Hippocampal formation (tissue), 2 donors: ENCODE measurements at regions not wholly inside any gene's neighbourhood (a gene's known extent, or its start where the extent isn't known, plus 50 kb on each side); places are given as distances from the start of the nearest gene placed in this dataset.

ENCODE experiments used
- DNase-seq, 2 donors: peaks; one replicate each; lab custom pipeline; 2025; lab: John Stamatoyannopoulos, UW

DNA sequence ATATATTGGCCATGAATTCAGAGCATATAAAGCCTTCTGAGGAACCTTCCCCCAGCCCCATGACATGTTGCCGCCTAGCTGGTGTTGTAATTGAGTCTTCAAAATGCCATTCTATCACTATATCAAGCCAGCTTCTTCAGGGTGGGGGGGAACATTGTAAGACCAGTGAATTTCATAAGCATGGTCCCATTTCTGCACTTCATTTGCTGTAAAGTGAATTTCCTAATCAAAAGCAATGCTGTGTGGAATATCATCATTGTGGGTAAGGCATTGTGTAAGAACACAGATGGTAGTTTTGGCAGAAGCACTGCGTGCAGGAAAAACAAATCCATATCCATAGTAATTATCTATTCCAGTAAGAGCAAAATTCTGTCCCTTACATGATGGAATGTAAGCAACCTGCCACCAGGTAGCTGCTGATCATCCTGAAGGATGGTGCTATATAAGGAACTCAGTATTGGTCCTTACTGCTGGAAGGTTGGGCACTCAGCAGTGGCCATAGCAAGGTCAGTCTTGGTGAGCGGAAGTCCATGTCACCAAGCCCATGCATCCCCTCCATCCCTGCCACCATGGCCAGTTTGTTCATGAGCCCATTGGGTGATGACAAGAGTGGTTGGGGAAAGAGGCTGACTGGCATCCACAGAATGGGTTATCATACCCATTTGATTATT, 159.4 kb downstream of the COPS8 start:
- peak in 1 of 2 donors; percentile 18 for DNase-seq

- DNase-seq = no peak
These were observed 163.4 kb downstream of the COL6A3 start for GRCh38 chr2:237250599-237250998.

DNA sequence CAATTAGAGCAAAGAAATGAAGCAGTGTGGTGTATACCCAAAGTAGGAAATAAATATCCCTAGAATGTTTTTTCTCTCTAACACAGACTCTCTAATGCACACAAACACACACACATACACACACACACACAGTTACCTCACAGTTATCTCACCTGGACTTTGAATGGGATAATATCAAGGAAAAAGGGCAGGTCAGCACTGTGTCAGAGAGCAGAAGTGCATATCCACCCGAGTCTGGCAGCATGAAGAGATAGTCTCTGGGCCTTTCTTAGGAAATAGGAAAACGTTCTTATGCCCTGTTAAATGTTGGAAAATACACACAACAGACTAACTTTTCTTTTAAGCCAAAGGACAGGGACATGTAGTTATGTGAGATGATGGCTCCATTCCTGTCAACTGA, 162.0 kb downstream of the COL6A3 start:
- DNase-seq = no peak

DNA sequence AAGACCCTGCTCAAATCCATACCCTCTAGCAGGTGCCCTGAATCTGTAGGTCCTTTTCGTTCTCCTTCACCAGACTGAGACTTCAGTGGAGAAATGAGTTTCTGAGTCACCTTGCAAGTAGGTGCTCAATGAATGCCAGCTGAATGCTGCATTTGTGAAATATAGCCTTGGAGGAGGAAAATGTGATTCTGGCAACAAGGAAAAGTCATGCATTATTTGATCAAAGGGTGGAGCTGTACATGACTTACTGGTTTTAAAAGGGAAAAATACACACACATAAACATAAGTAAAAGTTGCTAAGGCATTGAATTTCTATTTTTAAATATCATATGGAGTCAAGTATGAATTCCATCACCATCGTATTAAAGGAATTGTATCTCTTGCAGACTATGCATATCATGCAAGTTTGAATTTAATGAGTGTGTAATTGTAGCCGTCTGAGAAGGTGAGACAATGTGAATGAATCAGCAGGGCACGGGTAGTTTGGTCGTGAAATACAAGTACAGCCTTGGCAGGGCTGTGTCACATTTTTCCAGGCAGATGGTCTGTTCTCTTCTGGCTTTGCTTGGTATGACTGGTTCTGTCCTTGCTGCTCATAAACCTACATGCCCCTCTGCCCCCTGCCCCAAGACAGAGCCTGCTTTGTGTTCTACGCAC, 160.8 kb downstream of the COL6A3 start:
- DNase-seq = no peak

GRCh38 chr2:237254369-237254861, 159.5 kb downstream of the COL6A3 start:
- no peak for DNase-seq

DNA sequence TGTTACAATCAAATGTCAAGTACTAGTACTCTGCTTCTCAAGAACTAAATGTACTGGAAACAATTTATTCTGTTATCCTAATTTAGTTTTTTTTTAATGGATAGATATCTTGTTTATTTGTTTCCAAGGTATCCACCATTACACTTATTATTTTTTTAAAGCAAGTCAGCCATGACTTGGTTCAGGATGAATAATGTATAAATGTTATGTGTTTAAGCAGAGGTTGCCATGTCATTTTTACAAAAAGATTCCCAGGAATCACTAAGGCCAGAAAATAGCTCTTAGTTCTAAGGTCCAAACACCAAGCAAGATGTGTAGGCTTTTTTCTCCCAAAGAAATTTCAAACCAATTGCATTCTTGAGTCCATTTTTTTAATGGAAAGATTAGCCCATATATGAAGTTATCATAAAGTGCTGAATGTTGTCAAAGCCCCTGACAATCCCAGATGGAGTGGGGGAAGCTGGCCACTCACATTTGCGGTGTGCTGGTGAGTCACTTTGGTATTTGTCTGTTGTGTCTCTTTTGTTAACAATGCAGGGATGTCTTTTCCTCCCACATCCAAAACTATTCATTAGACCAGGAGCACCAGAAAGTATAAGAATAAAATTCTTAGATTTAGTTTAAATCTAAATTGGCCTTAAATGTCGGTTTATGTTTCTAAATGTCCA, 158.9 kb downstream of the COL6A3 start:
- DNase-seq = no peak

DNA sequence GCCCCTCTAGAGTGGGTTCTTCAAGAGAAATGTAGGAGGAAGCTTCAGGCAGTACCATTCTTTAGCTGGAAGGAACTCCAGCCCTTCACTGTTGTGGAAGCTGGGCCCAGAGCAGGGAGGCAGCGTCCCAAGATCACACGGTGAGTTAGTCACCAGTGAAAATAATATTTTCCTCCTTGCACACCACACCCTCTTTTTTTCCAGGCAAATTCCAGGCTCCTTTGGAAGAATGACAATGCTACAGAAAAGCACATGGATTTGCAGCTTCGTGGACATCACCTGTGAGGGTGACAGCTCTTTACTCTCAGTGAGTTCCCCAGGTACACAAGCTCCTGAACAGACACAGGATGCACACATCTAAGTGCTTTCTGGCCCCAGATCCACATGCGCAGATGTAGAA, 157.1 kb downstream of the COL6A3 start:
- DNase-seq = no peak

GRCh38 chr2:237257471-237257951, 156.5 kb downstream of the COL6A3 start:
- DNase-seq = no peak

DNA sequence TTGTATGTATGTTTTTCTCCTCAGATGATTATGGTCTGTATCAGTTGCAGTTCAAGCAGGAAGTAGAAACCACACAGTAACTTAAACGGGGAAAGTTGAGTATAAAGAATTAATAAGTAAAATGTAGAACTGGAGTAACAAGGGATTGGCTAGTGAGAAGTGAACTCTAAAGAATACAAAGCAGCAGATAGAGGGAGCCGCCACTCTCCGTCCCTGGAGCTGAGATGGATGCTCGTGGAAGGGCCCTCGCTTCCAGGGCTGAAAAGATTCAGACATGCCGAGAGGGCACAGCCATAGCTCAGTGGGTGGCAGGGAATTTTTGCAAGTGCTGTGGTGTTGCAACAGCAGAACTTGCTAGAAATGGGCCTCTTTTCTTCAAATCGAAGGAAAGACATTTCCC, 155.8 kb downstream of the COL6A3 start:
- no peak for DNase-seq

GRCh38 chr2:237258615-237259014, 155.3 kb downstream of the COL6A3 start:
- no peak for DNase-seq

GRCh38 chr2:237259201-237259600, 154.8 kb downstream of the COL6A3 start:
- no peak for DNase-seq

GRCh38 chr2:237260039-237260620, 153.8 kb downstream of the COL6A3 start:
- no peak for DNase-seq

- no peak for DNase-seq
These were observed 153.3 kb downstream of the COL6A3 start for GRCh38 chr2:237260686-237261085.

DNA sequence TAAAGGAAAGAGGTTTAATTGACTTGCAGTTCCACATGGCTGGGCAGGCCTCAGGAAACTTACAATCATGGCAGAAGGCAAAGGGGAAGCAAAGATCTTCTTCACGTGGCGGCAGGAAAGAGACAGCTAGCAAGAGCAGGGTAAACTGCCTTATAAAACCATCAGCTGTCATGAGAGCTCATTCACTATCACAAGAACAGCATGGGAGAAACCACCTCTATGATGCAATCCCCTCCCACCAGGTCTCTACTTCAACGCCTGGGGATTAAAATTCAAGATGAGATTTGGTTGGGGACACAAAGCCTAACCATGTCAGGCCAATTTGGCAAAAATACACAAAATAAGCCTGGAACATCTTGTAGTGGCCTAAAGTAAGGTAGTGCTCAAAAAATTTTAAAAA, 152.6 kb downstream of the COL6A3 start:
- no peak for DNase-seq

DNA sequence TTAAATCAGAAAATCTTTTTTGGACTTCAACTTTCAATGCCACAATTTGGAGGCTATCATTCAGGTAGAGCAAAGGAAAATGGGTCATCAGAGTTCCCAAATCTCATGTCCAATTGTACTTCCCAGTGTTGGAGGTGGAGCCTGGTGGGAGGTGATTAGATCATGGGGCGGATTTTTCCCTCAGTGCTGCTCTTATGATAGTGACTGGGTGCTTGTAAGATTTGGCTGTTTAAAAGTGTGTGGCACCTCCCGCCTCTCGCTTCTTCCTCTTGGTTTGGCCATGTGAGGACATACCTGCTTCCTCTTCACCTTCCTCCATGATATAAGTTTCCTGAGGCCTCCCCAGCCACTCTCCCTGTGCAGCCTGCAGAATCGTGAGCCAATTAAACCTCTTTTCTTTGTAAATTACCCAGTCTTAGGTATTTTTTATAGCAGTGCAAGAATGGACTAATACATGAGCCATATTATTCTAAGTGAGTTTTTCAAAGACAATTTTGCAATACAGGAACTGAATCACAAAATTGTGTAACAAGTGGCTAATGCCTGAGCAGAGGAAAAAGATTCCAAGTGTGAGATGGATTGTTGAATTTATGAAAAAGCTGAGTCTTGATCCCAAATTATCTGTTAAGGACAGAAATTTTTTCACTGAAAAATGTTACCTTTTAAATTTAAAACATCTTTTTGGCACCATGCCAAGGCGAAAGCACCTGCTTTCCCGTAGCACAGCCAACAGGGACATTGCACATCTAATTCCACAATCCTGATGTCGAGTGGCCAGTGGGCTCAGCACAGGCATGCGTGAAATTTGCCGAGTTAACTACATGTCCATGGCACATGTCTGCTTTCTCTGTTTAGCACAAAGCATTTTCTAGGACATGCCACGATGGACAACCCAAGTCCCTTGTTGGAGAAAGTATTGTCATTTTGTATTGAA, 150.9 kb downstream of the COL6A3 start:
- DNase-seq = no peak

- no peak for DNase-seq
These were observed 149.3 kb downstream of the COL6A3 start for GRCh38 chr2:237264480-237265219.

GRCh38 chr2:237268004-237268708, 145.8 kb downstream of the COL6A3 start:
- no peak for DNase-seq

- DNase-seq = peak in 1 of 2 donors; percentile 8
These were observed 144.7 kb downstream of the COL6A3 start for GRCh38 chr2:237269138-237269875.

- no peak for DNase-seq
These were observed 143.4 kb downstream of the COL6A3 start for GRCh38 chr2:237270520-237270919.
